ENCODE measurements at regions not wholly inside any gene's neighbourhood (a gene's known extent, or its start where the extent isn't known, plus 50 kb on each side); places are given as distances from the start of the nearest gene placed in this dataset.

GRCh38 chr18:28409811-28410210, 232.9 kb upstream of the CDH2 start:
- TF ChIP-seq CTCF (conservative IDR thresholded peaks at IDR 0.05) (no peak), ZFX (IDR thresholded peaks at IDR 0.05) (no peak)
- H3K27ac ChIP-seq: no peak overlapping the region

GRCh38 chr18:28408528-28408927, 231.6 kb upstream of the CDH2 start:
- no peak overlapping the region for H3K27ac ChIP-seq
- TF ChIP-seq CTCF (conservative IDR thresholded peaks at IDR 0.05): no peak
- TF ChIP-seq ZFX (IDR thresholded peaks at IDR 0.05): no peak

GRCh38 chr18:28407681-28408080, 230.8 kb upstream of the CDH2 start:
- H3K27ac ChIP-seq: no peak overlapping the region
- TF ChIP-seq CTCF (conservative IDR thresholded peaks at IDR 0.05): no peak
- no peak for TF ChIP-seq ZFX (IDR thresholded peaks at IDR 0.05)

GRCh38 chr18:28406533-28406932, 229.6 kb upstream of the CDH2 start:
- no peak overlapping the region for H3K27ac ChIP-seq
- TF ChIP-seq CTCF (conservative IDR thresholded peaks at IDR 0.05) (no peak), ZFX (IDR thresholded peaks at IDR 0.05) (no peak)

GRCh38 chr18:28404694-28405093, 227.8 kb upstream of the CDH2 start:
- TF ChIP-seq CTCF (conservative IDR thresholded peaks at IDR 0.05) (no peak), ZFX (IDR thresholded peaks at IDR 0.05) (no peak)
- H3K27ac ChIP-seq: no peak overlapping the region

GRCh38 chr18:28399781-28400362, 222.9 kb upstream of the CDH2 start:
- TF ChIP-seq CTCF (conservative IDR thresholded peaks at IDR 0.05) (no peak), ZFX (IDR thresholded peaks at IDR 0.05) (no peak)
- H3K27ac ChIP-seq: no peak overlapping the region

- H3K27ac ChIP-seq: no peak overlapping the region
- no peak for TF ChIP-seq CTCF (conservative IDR thresholded peaks at IDR 0.05)
Measured at GRCh38 chr18:28398471-28398870, 221.5 kb upstream of the CDH2 start.
